H9 (cell line): ENCODE measurements at regions not wholly inside any gene's neighbourhood (a gene's known extent, or its start where the extent isn't known, plus 50 kb on each side); places are given as distances from the start of the nearest gene placed in this dataset.

Source experiments
- DNase-seq: peaks from one replicate; pipeline ENCODE4 v3.0.0-alpha.2; 2017
- H2AFZ ChIP-seq: one replicate; pipeline ENCODE4 v1.6.1; 2013; ENCODE audit warnings: mild to moderate bottlenecking, low read length, control low read depth, moderate library complexity
- H2AK5ac ChIP-seq: 2 replicates; pipeline ENCODE4 v1.6.1; 2013; ENCODE audit warnings: low read length, control low read depth, mixed read lengths; ENCODE audit not compliant: insufficient read length
- H2BK120ac ChIP-seq: one replicate; pipeline ENCODE4 v1.6.1; 2013; ENCODE audit warnings: low read depth, mild to moderate bottlenecking, low read length, control low read depth, inconsistent platforms; ENCODE audit not compliant: poor library complexity, severe bottlenecking
- H2BK12ac ChIP-seq: 2 replicates; pipeline ENCODE4 v1.6.1; 2013; ENCODE audit warnings: low read length, control low read depth, mixed read lengths, low read depth; ENCODE audit not compliant: insufficient read length
- H2BK15ac ChIP-seq: 2 replicates; pipeline ENCODE4 v1.6.1; 2013; ENCODE audit warnings: low read depth, low read length, control low read depth
- H2BK20ac ChIP-seq: one replicate; pipeline ENCODE4 v1.6.1; 2013; ENCODE audit warnings: low read depth, mild to moderate bottlenecking, low read length, control low read depth, inconsistent platforms; ENCODE audit not compliant: poor library complexity, severe bottlenecking
- H2BK5ac ChIP-seq: 2 replicates; pipeline ENCODE4 v1.6.1; 2013; ENCODE audit warnings: low read length, control low read depth, mixed read lengths; ENCODE audit not compliant: insufficient read length
- H3K14ac ChIP-seq: 2 replicates; pipeline ENCODE4 v1.6.1; 2013; ENCODE audit warnings: low read length, control low read depth; ENCODE audit not compliant: insufficient read depth
- H3K18ac ChIP-seq: 2 replicates; pipeline ENCODE4 v1.6.1; 2013; ENCODE audit warnings: low read depth, mild to moderate bottlenecking, mixed read lengths, low read length, control low read depth; ENCODE audit not compliant: insufficient read length
- H3K23ac ChIP-seq: 2 replicates; pipeline ENCODE4 v1.6.1; 2013; ENCODE audit warnings: low read length, control low read depth, mixed read lengths, low read depth; ENCODE audit not compliant: insufficient read length
- H3K23me2 ChIP-seq: 2 replicates; pipeline ENCODE4 v1.6.1; 2013; ENCODE audit warnings: low read depth, mild to moderate bottlenecking, mixed read lengths, low read length, control low read depth; ENCODE audit not compliant: insufficient read length, poor library complexity, severe bottlenecking
- H3K27ac ChIP-seq: 2 replicates; pipeline ENCODE4 v1.5.1; 2013; ENCODE audit warnings: low read length, control low read depth, mixed read lengths, low read depth; ENCODE audit not compliant: insufficient read length
- H3K27me3 ChIP-seq: 2 replicates; pipeline ENCODE4 v1.6.1; 2013; ENCODE audit warnings: low read length, control low read depth, inconsistent platforms; ENCODE audit not compliant: insufficient read depth
- H3K4ac ChIP-seq: 2 replicates; pipeline ENCODE4 v1.6.1; 2013; ENCODE audit warnings: low read depth, mild to moderate bottlenecking, control low read depth, inconsistent platforms, low read length, moderate library complexity
- H3K4me1 ChIP-seq: 2 replicates; pipeline ENCODE4 v1.6.1; 2013; ENCODE audit warnings: low read length, control low read depth, inconsistent platforms; ENCODE audit not compliant: insufficient read depth
- H3K4me2 ChIP-seq: 2 replicates; pipeline ENCODE4 v1.6.1; 2013; ENCODE audit warnings: low read length, control low read depth, mixed read lengths; ENCODE audit not compliant: insufficient read length, insufficient read depth
- H3K56ac ChIP-seq: 2 replicates; pipeline ENCODE4 v1.6.1; 2013; ENCODE audit warnings: low read depth, mild to moderate bottlenecking, mixed read lengths, low read length, control low read depth; ENCODE audit not compliant: insufficient read length
- H3K79me1 ChIP-seq: 2 replicates; pipeline ENCODE4 v1.6.1; 2013; ENCODE audit warnings: low read depth, mild to moderate bottlenecking, moderate library complexity, low read length, control low read depth, inconsistent platforms; ENCODE audit not compliant: insufficient read depth, poor library complexity, severe bottlenecking
- H3K79me2 ChIP-seq: 2 replicates; pipeline ENCODE4 v1.6.1; 2013; ENCODE audit warnings: low read length, control low read depth, inconsistent platforms; ENCODE audit not compliant: insufficient read depth
- H3K9ac ChIP-seq: 2 replicates; pipeline ENCODE4 v1.6.1; 2013; ENCODE audit warnings: low read length, control low read depth, mixed read lengths; ENCODE audit not compliant: insufficient read length; ENCODE audit errors: extremely low read depth
- H3K9me3 ChIP-seq: one replicate; pipeline ENCODE4 v1.6.1; 2013; ENCODE audit warnings: low read depth, low read length, inconsistent platforms; ENCODE audit not compliant: control insufficient read depth
- H3T11ph ChIP-seq: one replicate; pipeline ENCODE4 v1.6.1; 2013; ENCODE audit warnings: mild to moderate bottlenecking, low read length, control low read depth, inconsistent platforms
- H4K20me1 ChIP-seq: one replicate; pipeline ENCODE4 v1.6.1; 2013; ENCODE audit not compliant: control insufficient read depth, insufficient read length, insufficient read depth
- H4K5ac ChIP-seq: 2 replicates; pipeline ENCODE4 v1.6.1; 2013; ENCODE audit warnings: low read depth, mild to moderate bottlenecking, mixed read lengths, low read length, control low read depth; ENCODE audit not compliant: insufficient read length
- H4K8ac ChIP-seq: replicated peaks from 2 replicates; pipeline ENCODE4 v1.6.1; 2013; ENCODE audit warnings: low read length, control low read depth, mixed read lengths, low read depth; ENCODE audit not compliant: insufficient read length
- H4K91ac ChIP-seq: 2 replicates; pipeline ENCODE4 v1.6.1; 2013; ENCODE audit warnings: low read depth, mild to moderate bottlenecking, moderate library complexity, mixed read lengths, low read length, control low read depth; ENCODE audit not compliant: insufficient read length
- H3K27ac Mint-ChIP-seq, 3 experiments: 2 replicates in 2 of 3; 3 replicates in 1 of 3; pipeline ENCODE4 v1.8.0; 2020 to 2021; ENCODE audit warnings: mixed read lengths in 3 of 3, mild to moderate bottlenecking in 1 of 3, moderate library complexity in 1 of 3
- H3K27me3 Mint-ChIP-seq: 2 replicates; pipeline ENCODE4 v1.8.0; 2021; ENCODE audit warnings: low read depth, mild to moderate bottlenecking, moderate library complexity, mixed read lengths
- H3K36me3 Mint-ChIP-seq, 3 experiments: 2 replicates in 2 of 3; 3 replicates in 1 of 3; pipeline ENCODE4 v1.8.0; 2020 to 2021; ENCODE audit warnings: low read depth in 3 of 3, mixed read lengths in 3 of 3; ENCODE audit not compliant: insufficient read depth in 1 of 3
- H3K4me1 Mint-ChIP-seq, 2 experiments: 2 replicates each; pipeline ENCODE4 v1.8.0; 2020; ENCODE audit warnings: mixed read lengths in 2 of 2
- H3K4me3 Mint-ChIP-seq, 2 experiments: 2 replicates in 1 of 2; 3 replicates in 1 of 2; pipeline ENCODE4 v1.8.0; 2020 to 2021; ENCODE audit warnings: mild to moderate bottlenecking in 2 of 2, mixed read lengths in 2 of 2, moderate library complexity in 1 of 2
- H3K9me3 Mint-ChIP-seq, 2 experiments: 2 replicates in 1 of 2; 3 replicates in 1 of 2; pipeline ENCODE4 v1.8.0; 2020; ENCODE audit warnings: mild to moderate bottlenecking in 2 of 2, mixed read lengths in 2 of 2, moderate library complexity in 1 of 2
- WGBS: extraction: QIAGEN DNeasy Blood & Tissue Kit; methylation state at CpG from one replicate; pipeline ENCODE4 v1.1.7; 2013; ENCODE audit warnings: missing lambda C conversion rate, low lambda C conversion rate, mixed read lengths; ENCODE audit not compliant: insufficient read length; ENCODE audit errors: extremely low coverage; 5-methylcytosine and 5-hydroxymethylcytosine counted together
- TF ChIP-seq, protein P1 (sequence below): fragments of 200-600 bp; sonication (generic); conservative IDR thresholded peaks from 3 replicates; pipeline ENCODE4 v1.8.0; 2021; ENCODE audit warnings: antibody characterized with exemption, mild to moderate bottlenecking

DNA sequence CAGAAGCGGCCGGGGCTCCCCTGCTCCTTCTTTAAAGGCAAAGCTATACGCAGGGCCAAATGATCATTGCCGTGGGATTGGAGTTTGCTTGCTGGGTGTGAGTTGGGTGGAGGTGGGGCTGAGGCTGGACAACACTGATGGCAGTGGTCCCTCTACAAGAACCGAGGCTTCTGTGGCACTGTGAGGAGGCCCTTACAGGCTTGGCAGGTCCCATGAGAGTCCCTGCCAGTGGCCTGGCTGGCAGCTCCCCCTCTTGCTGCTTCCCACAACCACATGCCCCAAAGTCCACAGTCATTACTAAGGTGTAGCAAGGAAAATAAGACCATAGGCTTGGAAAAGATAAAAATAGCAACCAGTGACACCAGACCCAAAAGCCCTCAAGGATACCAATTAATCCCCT, 98.4 kb downstream of the ANKRD10 start:
- Histone ChIP-seq H3K18ac (no peak overlapping the region), H3K56ac (no peak overlapping the region), H3K79me1 (no peaks in the 10 kb centered on the region), H2BK12ac (no peak overlapping the region), H2AK5ac (no peak overlapping the region), H3K23ac (no peak overlapping the region), H2BK120ac (no peak overlapping the region), H3K9ac (no peak overlapping the region), H3K4me2 (no peak overlapping the region), H3K79me2 (no peaks in the 10 kb centered on the region), H3K9me3 (no peaks in the 10 kb centered on the region), H3K4ac (no peak overlapping the region), H2BK20ac (no peak overlapping the region), H3K27ac (no peak overlapping the region), H2BK15ac (no peak overlapping the region), H2BK5ac (no peak overlapping the region), H4K20me1 (no peaks in the 10 kb centered on the region), H2AFZ (no peak overlapping the region), H3K14ac (no peak overlapping the region), H4K91ac (no peak overlapping the region), H3K27me3 (no peaks in the 10 kb centered on the region; the same call in 1 of the 2 replicates), H3K23me2 (peaks cover 4% of the 10 kb centered on the region), H3T11ph (no peak overlapping the region), H3K4me1 (no peaks in the 10 kb centered on the region), H4K8ac (no peak overlapping the region), H4K5ac (no peak overlapping the region)
- Mint-ChIP-seq H3K36me3 (peaks cover 0 to 7% (median 0%) of the 10 kb centered on the region in 3 experiments; a peak in 2 of 7 replicates), H3K4me3 (no peak overlapping the region), H3K4me1 (peaks cover 22 to 30% of the 10 kb centered on the region in 2 experiments), H3K27me3 (peaks cover 9% of the 10 kb centered on the region), H3K27ac (no peak overlapping the region; a peak in 1 of 7 replicates), H3K9me3 (no peaks in the 10 kb centered on the region; a peak in 1 of 5 replicates)
- no peak for DNase-seq
- TF ChIP-seq, protein P1, sequence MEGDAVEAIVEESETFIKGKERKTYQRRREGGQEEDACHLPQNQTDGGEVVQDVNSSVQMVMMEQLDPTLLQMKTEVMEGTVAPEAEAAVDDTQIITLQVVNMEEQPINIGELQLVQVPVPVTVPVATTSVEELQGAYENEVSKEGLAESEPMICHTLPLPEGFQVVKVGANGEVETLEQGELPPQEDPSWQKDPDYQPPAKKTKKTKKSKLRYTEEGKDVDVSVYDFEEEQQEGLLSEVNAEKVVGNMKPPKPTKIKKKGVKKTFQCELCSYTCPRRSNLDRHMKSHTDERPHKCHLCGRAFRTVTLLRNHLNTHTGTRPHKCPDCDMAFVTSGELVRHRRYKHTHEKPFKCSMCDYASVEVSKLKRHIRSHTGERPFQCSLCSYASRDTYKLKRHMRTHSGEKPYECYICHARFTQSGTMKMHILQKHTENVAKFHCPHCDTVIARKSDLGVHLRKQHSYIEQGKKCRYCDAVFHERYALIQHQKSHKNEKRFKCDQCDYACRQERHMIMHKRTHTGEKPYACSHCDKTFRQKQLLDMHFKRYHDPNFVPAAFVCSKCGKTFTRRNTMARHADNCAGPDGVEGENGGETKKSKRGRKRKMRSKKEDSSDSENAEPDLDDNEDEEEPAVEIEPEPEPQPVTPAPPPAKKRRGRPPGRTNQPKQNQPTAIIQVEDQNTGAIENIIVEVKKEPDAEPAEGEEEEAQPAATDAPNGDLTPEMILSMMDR, result no peak
- WGBS, result no CpG with 5 or more reads among the region's 5 CpGs
